ENCODE measurements at regions not wholly inside any gene's neighbourhood (a gene's known extent, or its start where the extent isn't known, plus 50 kb on each side); places are given as distances from the start of the nearest gene placed in this dataset.

- no peak for DNase-seq (ENCODE audit: low spot score)
- no peak for TF ChIP-seq CTCF (IDR thresholded peaks at IDR 0.05; ENCODE audit: borderline replicate concordance, control extremely low read depth, extremely low read depth, insufficient read depth, missing control alignments)
- in situ Hi-C loops (cut with MboI; ENCODE audit: low sequenced_read_pairs, unreplicated experiment) = no loop called here
These were observed 292.3 kb downstream of the SMARCA2 start for GRCh38 chr9:2307480-2307879.

GRCh38 chr9:2311920-2312319 lies 296.8 kb downstream of the SMARCA2 start:
- DNase-seq (ENCODE audit: low spot score) = no peak
- no peak for TF ChIP-seq CTCF (IDR thresholded peaks at IDR 0.05; ENCODE audit: borderline replicate concordance, control extremely low read depth, extremely low read depth, insufficient read depth, missing control alignments)
- in situ Hi-C loops (cut with MboI; ENCODE audit: low sequenced_read_pairs, unreplicated experiment) = no loop called here

- TF ChIP-seq CTCF (IDR thresholded peaks at IDR 0.05; ENCODE audit: borderline replicate concordance, control extremely low read depth, extremely low read depth, insufficient read depth, missing control alignments) = no peak
- DNase-seq (ENCODE audit: low spot score) = no peak
- in situ Hi-C loops (cut with MboI; ENCODE audit: low sequenced_read_pairs, unreplicated experiment) = no loop called here
These were observed 298.4 kb downstream of the SMARCA2 start for GRCh38 chr9:2313512-2313911.

GRCh38 chr9:2317591-2317990 lies 302.4 kb downstream of the SMARCA2 start:
- in situ Hi-C loops (cut with MboI; ENCODE audit: low sequenced_read_pairs, unreplicated experiment) = no loop called here
- no peak for DNase-seq (ENCODE audit: low spot score)
- TF ChIP-seq CTCF (IDR thresholded peaks at IDR 0.05; ENCODE audit: borderline replicate concordance, control extremely low read depth, extremely low read depth, insufficient read depth, missing control alignments) = no peak

GRCh38 chr9:2319421-2319820 lies 302.2 kb upstream of the VLDLR start:
- no peak for DNase-seq (ENCODE audit: low spot score)
- no peak for TF ChIP-seq CTCF (IDR thresholded peaks at IDR 0.05; ENCODE audit: borderline replicate concordance, control extremely low read depth, extremely low read depth, insufficient read depth, missing control alignments)
- in situ Hi-C loops (cut with MboI; ENCODE audit: low sequenced_read_pairs, unreplicated experiment) = no loop called here

GRCh38 chr9:2320114-2320513 lies 301.5 kb upstream of the VLDLR start:
- no peak for DNase-seq (ENCODE audit: low spot score)
- in situ Hi-C loops (cut with MboI; ENCODE audit: low sequenced_read_pairs, unreplicated experiment) = no loop called here
- no peak for TF ChIP-seq CTCF (IDR thresholded peaks at IDR 0.05; ENCODE audit: borderline replicate concordance, control extremely low read depth, extremely low read depth, insufficient read depth, missing control alignments)

- in situ Hi-C loops (cut with MboI; ENCODE audit: low sequenced_read_pairs, unreplicated experiment) = no loop called here
- no peak for DNase-seq (ENCODE audit: low spot score)
- no peak for TF ChIP-seq CTCF (IDR thresholded peaks at IDR 0.05; ENCODE audit: borderline replicate concordance, control extremely low read depth, extremely low read depth, insufficient read depth, missing control alignments)
These were observed 301.0 kb upstream of the VLDLR start for GRCh38 chr9:2320632-2321031.

Data from GM13976 (cell line).